HEK293 (cell line): ENCODE measurements at regions not wholly inside any gene's neighbourhood (a gene's known extent, or its start where the extent isn't known, plus 50 kb on each side); places are given as distances from the start of the nearest gene placed in this dataset.

Source experiments
- CTCF ChIA-PET: fragments of 350-600 bp; formaldehyde crosslinking; extraction: SDS; loops from one replicate; lab custom pipeline; 2021; ENCODE audit warnings: antibody characterized with exemption; lab: Yijun Ruan, JAX
- POLR2A ChIA-PET: fragments of 300-600 bp; formaldehyde crosslinking; extraction: SDS; loops from one replicate; lab custom pipeline; 2020; ENCODE audit warnings: antibody characterized with exemption, inconsistent platforms; lab: Yijun Ruan, JAX
- H3K27ac ChIP-seq: fragments of 200-500 bp; sonication (Bioruptor generic); 2 replicates; pipeline ENCODE4 v1.5.1; 2014; ENCODE audit warnings: low read depth, low read length, control low read depth, inconsistent platforms; ENCODE audit errors: extremely low read depth
- H3K36me3 ChIP-seq, 2 experiments: fragments of 200-500 bp in 1 of 2; sonication (Bioruptor generic) in 1 of 2; 1 replicate in 1 of 2; 2 replicates in 1 of 2; pipeline ENCODE4 v1.5.1; 2014 to 2017; ENCODE audit warnings: inconsistent platforms in 2 of 2, low read length in 2 of 2; ENCODE audit not compliant: control insufficient read depth in 2 of 2, insufficient read depth in 1 of 2
- H3K4me1 ChIP-seq: fragments of 200-500 bp; sonication (Bioruptor generic); 2 replicates; pipeline ENCODE4 v1.5.1; 2014; ENCODE audit warnings: mild to moderate bottlenecking, low read length, inconsistent platforms; ENCODE audit not compliant: control insufficient read depth, insufficient read depth
- H3K4me3 ChIP-seq: 2 replicates; pipeline ENCODE4 v1.5.1; 2011; ENCODE audit warnings: low read depth, mild to moderate bottlenecking, control low read depth, low read length, moderate library complexity
- H3K9me3 ChIP-seq: fragments of 200-500 bp; sonication (Bioruptor generic); 2 replicates; pipeline ENCODE4 v1.5.1; 2014; ENCODE audit warnings: low read depth, low read length, inconsistent platforms; ENCODE audit not compliant: control insufficient read depth, insufficient read depth
- ELK4 ChIP-seq: IDR thresholded peaks from 2 replicates; pipeline ENCODE4 v1.6.1; 2011; ENCODE audit warnings: mild to moderate bottlenecking, low read depth, low read length, borderline replicate concordance
- GLI2 ChIP-seq: fragments of 450-650 bp; formaldehyde crosslinking; IDR thresholded peaks from 2 replicates; pipeline ENCODE4; 2017; ENCODE audit warnings: missing biosample characterization, missing genetic modification characterization, low read depth, borderline replicate concordance
- KLF17 ChIP-seq: fragments of 450-650 bp; formaldehyde crosslinking; IDR thresholded peaks from 2 replicates; pipeline ENCODE4 v1.5.1; 2016; ENCODE audit warnings: missing biosample characterization, missing genetic modification characterization
- KLF8 ChIP-seq: fragments of 450-650 bp; formaldehyde crosslinking; IDR thresholded peaks from 2 replicates; pipeline ENCODE4 v1.5.1; 2016; ENCODE audit warnings: missing biosample characterization, missing genetic modification characterization
- KLF9 ChIP-seq: fragments of 450-650 bp; formaldehyde crosslinking; IDR thresholded peaks from 2 replicates; pipeline ENCODE4 v1.5.1; 2016; ENCODE audit warnings: missing biosample characterization, missing genetic modification characterization, low read depth
- MEIS1 ChIP-seq: sonication (generic); formaldehyde crosslinking; IDR thresholded peaks from 2 replicates; pipeline ENCODE4 v1.8.1; 2022; ENCODE audit warnings: missing genetic modification reagents, mild to moderate bottlenecking, borderline replicate concordance
- PRDM2 ChIP-seq: fragments of 450-650 bp; formaldehyde crosslinking; IDR thresholded peaks from 2 replicates; pipeline ENCODE4 v1.5.1; 2016; ENCODE audit warnings: missing biosample characterization, missing genetic modification characterization, borderline replicate concordance
- ZBTB17 ChIP-seq: fragments of 450-650 bp; formaldehyde crosslinking; IDR thresholded peaks from 2 replicates; pipeline ENCODE4 v1.5.1; 2016; ENCODE audit warnings: missing biosample characterization, missing genetic modification characterization
- ZBTB44 ChIP-seq: fragments of 450-650 bp; IDR thresholded peaks from 2 replicates; pipeline ENCODE4 v1.5.1; 2018; ENCODE audit warnings: missing biosample characterization, mild to moderate bottlenecking, missing genetic modification characterization
- ZBTB8A ChIP-seq: fragments of 450-650 bp; formaldehyde crosslinking; IDR thresholded peaks from 2 replicates; pipeline ENCODE4 v1.5.1; 2016; ENCODE audit warnings: missing biosample characterization, missing genetic modification characterization
- ZIC2 ChIP-seq: fragments of 450-650 bp; formaldehyde crosslinking; IDR thresholded peaks from 2 replicates; pipeline ENCODE4 v1.5.1; 2016; ENCODE audit warnings: missing biosample characterization, missing genetic modification characterization
- ZNF585B ChIP-seq: fragments of 450-650 bp; formaldehyde crosslinking; IDR thresholded peaks from 2 replicates; pipeline ENCODE4 v1.5.1; 2016; ENCODE audit warnings: missing biosample characterization, missing genetic modification characterization
- ZNF624 ChIP-seq: fragments of 450-650 bp; formaldehyde crosslinking; IDR thresholded peaks from 2 replicates; pipeline ENCODE4 v1.5.1; 2017; ENCODE audit warnings: missing biosample characterization, missing genetic modification characterization
- ZNF660 ChIP-seq: fragments of 450-650 bp; IDR thresholded peaks from 2 replicates; pipeline ENCODE4 v1.5.1; 2018; ENCODE audit warnings: missing biosample characterization, mild to moderate bottlenecking, missing genetic modification characterization
- ZNF704 ChIP-seq: fragments of 450-650 bp; formaldehyde crosslinking; IDR thresholded peaks from 2 replicates; pipeline ENCODE4 v1.5.1; 2016; ENCODE audit warnings: missing biosample characterization, missing genetic modification characterization
- ZNF785 ChIP-seq: fragments of 450-650 bp; formaldehyde crosslinking; IDR thresholded peaks from 2 replicates; pipeline ENCODE4 v1.5.1; 2016; ENCODE audit warnings: missing biosample characterization, missing genetic modification characterization
- ZNF843 ChIP-seq: fragments of 450-650 bp; formaldehyde crosslinking; IDR thresholded peaks from 2 replicates; pipeline ENCODE4 v1.5.1; 2016; ENCODE audit warnings: missing biosample characterization, missing genetic modification characterization

GRCh38 chr3:10635446-10636076 is 130.2 kb upstream of the ATP2B2 start:
- ChIA-PET POLR2A (no interaction called here), CTCF (no interaction called here)
- Histone ChIP-seq H3K4me3 (no peak overlapping the region), H3K9me3 (peaks cover 4% of the 10 kb centered on the region; the same call in 1 of the 2 replicates), H3K27ac (no peak overlapping the region), H3K36me3 (no peaks in the 10 kb centered on the region), H3K4me1 (no peaks in the 10 kb centered on the region)
- no peak for TF ChIP-seq GLI2 (tag by site-specific recombination)
- peak; percentile 63 for TF ChIP-seq ZIC2 (tag by site-specific recombination)

GRCh38 chr3:10637342-10637741 is 132.0 kb upstream of the ATP2B2 start:
- Histone ChIP-seq H3K9me3 (peaks cover 4% of the 10 kb centered on the region; the same call in 1 of the 2 replicates), H3K4me1 (no peaks in the 10 kb centered on the region), H3K36me3 (no peaks in the 10 kb centered on the region), H3K27ac (no peak overlapping the region), H3K4me3 (no peak overlapping the region)
- no peak for TF ChIP-seq ZBTB8A
- TF ChIP-seq MEIS1 = no peak
- no peak for TF ChIP-seq PRDM2 (tag by site-specific recombination)
- no peak for TF ChIP-seq ZNF660 (tag by site-specific recombination)
- TF ChIP-seq KLF8 = no peak
- no peak for TF ChIP-seq ZNF704 (tag by site-specific recombination)
- no peak for TF ChIP-seq ZNF624 (tag by site-specific recombination)
- no peak for TF ChIP-seq ZNF785
- no peak for TF ChIP-seq ZBTB44 (tag by site-specific recombination)
- no peak for TF ChIP-seq ELK4
- no peak for TF ChIP-seq ZBTB17 (tag by site-specific recombination)
- TF ChIP-seq ZNF585B (tag by site-specific recombination) = no peak
- TF ChIP-seq ZNF843 (tag by site-specific recombination) = no peak
- TF ChIP-seq KLF17 (tag by site-specific recombination) = no peak
- TF ChIP-seq KLF9 (tag by site-specific recombination) = no peak
- ChIA-PET POLR2A (no interaction called here), CTCF (interaction anchor here (0.6 kb wide), 1 partner anchor 9 kb away, joined by 3 read pairs; no protein-coding TSS in a partner anchor)
